HG02852 (cell line): ENCODE measurements at regions not wholly inside any gene's neighbourhood (a gene's known extent, or its start where the extent isn't known, plus 50 kb on each side); places are given as distances from the start of the nearest gene placed in this dataset.

Experiments
- ATAC-seq: cut with Tn5 transposase; IDR thresholded peaks from one replicate; pipeline ENCODE4 v1.9.1; 2021; ENCODE audit warnings: mild to moderate bottlenecking, moderate library complexity; ENCODE audit not compliant: unreplicated experiment

- peak; percentile 77 for ATAC-seq
Measured at GRCh38 chr1:235011599-235012435, 116.8 kb downstream of the TOMM20 start.

- no peak for ATAC-seq
Measured at GRCh38 chr1:235011064-235011598, 117.5 kb downstream of the TOMM20 start.

DNA sequence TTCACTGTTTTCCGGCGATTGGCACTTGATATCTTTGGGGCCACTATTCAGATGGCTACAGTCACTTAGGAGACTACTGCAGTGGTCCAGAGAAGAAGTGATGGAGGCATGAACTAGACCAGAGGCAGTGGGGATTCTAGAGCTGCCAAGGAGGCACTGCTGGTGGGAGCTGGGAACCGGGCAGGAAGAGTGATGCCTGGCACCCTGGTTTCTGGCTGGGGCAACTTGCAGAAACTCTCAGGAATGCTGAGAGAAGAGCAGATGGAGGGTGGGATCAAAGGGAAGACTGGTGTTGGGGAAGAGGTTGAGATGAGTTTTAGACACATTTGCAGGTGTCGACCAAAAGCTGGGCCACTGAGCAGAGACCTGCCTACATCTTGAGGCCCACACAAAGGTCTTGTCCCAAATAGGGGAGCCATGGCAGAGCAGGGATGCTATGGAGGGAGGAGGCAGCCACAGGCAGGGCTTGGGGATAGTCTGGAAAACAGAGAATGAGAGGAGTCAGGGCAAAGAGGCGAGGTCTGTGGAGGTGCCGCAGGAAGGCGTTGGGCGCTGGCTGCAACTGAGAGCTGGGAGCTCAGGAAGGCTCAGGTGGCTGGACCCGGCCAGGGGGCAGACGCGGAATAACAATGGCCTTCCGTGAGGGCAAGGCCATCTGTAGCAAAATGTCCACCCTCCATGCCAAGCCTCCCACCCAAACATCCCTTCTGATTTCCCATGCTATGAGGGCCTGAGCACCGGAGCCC, 118.9 kb downstream of the TOMM20 start:
- no peak for ATAC-seq

GRCh38 chr1:235009074-235009473, 119.6 kb downstream of the TOMM20 start:
- no peak for ATAC-seq

DNA sequence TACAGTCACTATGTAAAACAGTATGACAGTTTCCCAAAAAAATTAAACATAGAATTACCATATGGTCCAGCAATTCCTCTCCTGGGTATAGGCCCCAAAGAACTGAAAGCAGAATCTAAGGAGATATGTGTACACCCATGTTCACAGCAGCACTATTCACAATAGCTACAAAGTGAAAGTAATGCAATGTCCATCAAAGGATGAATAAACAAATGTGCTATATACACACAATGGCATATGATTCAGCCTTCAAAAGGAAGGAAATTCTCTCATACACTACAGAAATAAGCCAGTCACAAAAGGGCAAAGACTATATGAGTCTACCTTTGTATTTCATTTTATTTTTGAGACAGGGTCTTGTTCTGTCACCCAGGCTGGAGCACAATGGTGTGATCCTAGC, 120.4 kb downstream of the TOMM20 start:
- ATAC-seq, result no peak

DNA sequence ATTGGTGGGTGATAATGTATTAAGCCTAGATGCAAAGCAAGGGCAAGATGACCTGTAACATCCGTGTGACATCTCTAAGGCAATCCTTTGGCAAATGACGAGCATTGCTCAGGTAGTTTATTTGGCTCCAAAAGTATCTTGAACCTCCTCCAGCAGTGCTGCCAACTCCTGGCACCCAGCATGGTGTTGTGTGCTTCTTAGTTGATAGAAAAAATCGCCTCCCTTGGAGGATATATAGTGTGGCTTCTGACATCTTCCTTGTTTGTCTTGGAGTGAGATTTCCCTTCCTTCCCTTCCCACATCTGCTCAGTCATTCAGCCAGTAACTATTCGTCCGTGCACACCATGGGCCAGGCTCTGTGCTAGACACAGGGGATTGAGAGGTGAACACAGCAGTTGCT, 121.8 kb downstream of the TOMM20 start:
- ATAC-seq, result no peak

- ATAC-seq, result no peak
Measured at GRCh38 chr1:235006132-235006721, 122.4 kb downstream of the TOMM20 start.

- ATAC-seq, result no peak
Measured at GRCh38 chr1:235004840-235005391, 123.7 kb downstream of the TOMM20 start.

- no peak for ATAC-seq
Measured at GRCh38 chr1:235004276-235004675, 124.4 kb downstream of the TOMM20 start.

DNA sequence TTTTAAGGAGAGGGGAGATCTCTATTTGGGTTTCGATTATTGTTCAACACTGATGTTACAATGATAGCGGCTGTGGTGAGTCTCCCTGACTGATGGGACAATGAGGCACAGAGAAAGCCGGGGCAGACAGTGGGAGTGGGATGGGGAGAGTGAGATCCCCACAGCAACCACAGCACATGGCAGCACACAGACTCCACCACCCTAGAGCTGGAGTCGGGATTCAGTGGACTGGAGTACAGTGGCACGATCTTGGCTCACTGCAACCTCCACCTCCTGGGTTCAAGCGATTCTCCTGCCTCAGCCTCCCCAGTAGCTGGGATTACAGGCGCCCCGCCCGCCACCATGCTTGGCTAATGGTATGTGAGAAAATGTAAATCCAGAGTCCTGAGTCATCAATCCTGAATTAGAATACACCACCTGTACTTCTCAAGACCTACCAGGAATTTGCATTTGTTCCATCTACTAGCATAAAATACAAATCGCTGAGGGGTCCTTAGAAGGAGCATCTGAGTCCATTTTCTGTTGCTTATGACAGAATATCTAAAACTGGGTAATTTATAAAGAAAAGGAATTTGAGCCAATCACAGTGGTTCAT, 125.8 kb downstream of the TOMM20 start:
- ATAC-seq, result no peak

GRCh38 chr1:234999513-234999940, 129.1 kb downstream of the TOMM20 start:
- no peak for ATAC-seq

DNA sequence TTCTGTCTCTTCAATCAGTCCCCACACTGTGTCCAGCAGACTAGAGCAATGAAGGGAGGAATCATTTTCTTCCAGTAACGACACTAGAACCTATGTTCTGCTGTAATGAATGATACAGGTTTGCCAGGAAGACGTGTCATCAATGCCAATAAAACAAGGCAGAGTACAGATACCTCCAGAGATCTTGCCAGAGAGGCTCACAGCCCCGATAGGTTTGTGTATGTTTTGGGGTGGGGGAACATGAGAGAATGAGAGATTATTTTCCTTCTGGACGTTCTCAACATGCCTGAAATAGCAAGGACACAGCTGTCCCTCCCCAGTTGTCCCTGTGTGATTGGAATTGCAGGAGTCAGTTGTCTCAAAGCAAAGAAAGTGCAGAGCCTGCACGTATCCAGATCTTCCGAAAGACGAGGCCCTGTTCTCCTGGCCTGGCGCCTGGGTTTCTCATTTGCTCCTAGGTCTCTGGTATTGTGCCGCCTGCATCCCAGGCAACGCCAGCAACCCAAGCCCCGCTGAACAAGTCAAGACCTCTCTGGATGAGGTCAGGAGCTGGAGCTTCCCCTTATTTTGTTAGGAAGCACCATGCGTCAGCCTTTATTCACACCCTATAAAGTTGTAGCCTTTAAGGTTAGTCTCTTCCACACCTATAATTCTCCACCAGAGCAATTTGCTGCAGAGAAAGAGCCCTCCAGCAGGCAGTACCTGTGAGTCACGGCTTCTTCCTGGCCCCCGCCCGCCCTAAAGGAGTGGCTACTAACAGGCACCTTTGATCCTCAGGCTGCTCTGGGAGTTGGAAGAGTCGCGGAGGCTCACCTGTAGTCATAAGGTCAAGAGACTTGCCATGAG, 130.5 kb downstream of the TOMM20 start:
- ATAC-seq, result no peak

DNA sequence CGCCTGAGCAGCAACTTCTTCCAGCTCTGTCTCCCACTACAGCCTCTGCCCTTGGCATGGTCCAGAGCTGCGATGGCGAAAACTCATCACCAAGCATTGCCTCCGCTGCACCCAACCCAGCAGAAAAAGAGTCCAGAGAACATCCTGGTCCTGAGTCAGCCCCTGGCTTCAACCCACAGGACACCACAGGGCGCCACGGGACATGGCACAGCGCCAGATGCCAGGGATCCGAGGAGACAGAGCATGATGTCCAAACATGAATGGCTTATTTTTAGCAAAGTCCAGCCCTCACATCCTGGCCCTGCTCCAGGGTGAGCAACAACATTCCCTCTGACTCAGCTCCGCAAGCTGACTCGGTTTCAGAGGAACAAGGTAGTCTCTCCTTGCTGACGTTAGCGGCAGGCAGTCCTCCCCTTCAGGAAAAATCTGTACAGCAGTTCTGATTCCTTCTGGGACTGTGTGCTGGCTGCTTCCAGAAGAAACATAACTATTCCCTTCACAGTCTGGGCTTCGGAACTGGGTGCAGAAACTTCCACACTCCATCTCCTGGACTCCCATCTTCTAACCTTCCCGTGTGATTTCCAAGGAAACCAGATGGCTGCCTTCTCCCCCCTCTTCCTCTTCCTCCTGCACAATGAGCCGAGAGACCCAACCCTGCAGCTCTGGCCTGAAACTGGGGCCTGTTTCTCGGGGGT, 131.3 kb downstream of the TOMM20 start:
- ATAC-seq, result no peak

GRCh38 chr1:234996245-234996757, 132.3 kb downstream of the TOMM20 start:
- no peak for ATAC-seq

- no peak for ATAC-seq
Measured at GRCh38 chr1:234994436-234995295, 134.0 kb downstream of the TOMM20 start.

GRCh38 chr1:234992065-234992464, 136.6 kb downstream of the TOMM20 start:
- no peak for ATAC-seq

- ATAC-seq, result no peak
Measured at GRCh38 chr1:234990874-234991801, 137.5 kb downstream of the TOMM20 start.
